ENCODE measurements at regions not wholly inside any gene's neighbourhood (a gene's known extent, or its start where the extent isn't known, plus 50 kb on each side); places are given as distances from the start of the nearest gene placed in this dataset.

- TF ChIP-seq CTCF (IDR thresholded peaks at IDR 0.05) (no peak), SIN3A (IDR thresholded peaks at IDR 0.05; ENCODE audit: borderline replicate concordance, insufficient read depth, low read depth, low read length) (no peak), POLR2AphosphoS5 (IDR thresholded peaks at IDR 0.05; ENCODE audit: low read depth, low read length) (no peak), REST (IDR thresholded peaks at IDR 0.05; ENCODE audit: insufficient read depth in 1 of 2, low read depth in 2 of 2, low read length in 1 of 2) (no peak), TCF7L2 (IDR thresholded peaks at IDR 0.05; ENCODE audit: low read depth, low read length) (no peak)
Measured at GRCh38 chr15:38670128-38671005, 105.8 kb upstream of the RASGRP1 start.

Measured in Panc1 (cell line).